IMR-90 (cell line): ENCODE measurements at regions not wholly inside any gene's neighbourhood (a gene's known extent, or its start where the extent isn't known, plus 50 kb on each side); places are given as distances from the start of the nearest gene placed in this dataset.

Experiments
- ATAC-seq: fragments of 200-7000 bp; cut with Tn5 transposase; 2 replicates; pipeline ENCODE4 v1.9.1; 2020; ENCODE audit warnings: low read depth, mild to moderate bottlenecking, moderate library complexity
- BruUV-seq: library from RNA; stranded (reverse); fragments of 400-500 nt; replicated peaks from 2 replicates; lab custom pipeline; 2021; lab: Mats Ljungman, UMichigan
- CTCF ChIA-PET: fragments of 300-600 bp; formaldehyde crosslinking; extraction: SDS; loops from one replicate; lab custom pipeline; 2021; ENCODE audit warnings: antibody characterized with exemption; lab: Yijun Ruan, JAX
- POLR2A ChIA-PET: fragments of 300-600 bp; sonication (Branson Sonifier 250); formaldehyde crosslinking; loops from one replicate; lab custom pipeline; 2022; ENCODE audit warnings: antibody characterized with exemption; ENCODE audit not compliant: unreplicated experiment; lab: Charles Lee
- DNase-seq: peaks from one replicate; pipeline ENCODE4 v3.0.0; 2013
- H2AFZ ChIP-seq: replicated peaks from 2 replicates; pipeline ENCODE3; 2013; ENCODE audit warnings: low read length, mild to moderate bottlenecking; ENCODE audit not compliant: poor library complexity
- H2AK5ac ChIP-seq: 2 replicates; pipeline ENCODE4 v1.6.1; 2013; ENCODE audit warnings: low read depth, low read length, inconsistent platforms
- H2AK9ac ChIP-seq: replicated peaks from 2 replicates; pipeline ENCODE3; 2013; ENCODE audit warnings: mild to moderate bottlenecking, low read depth, low read length, moderate library complexity; ENCODE audit not compliant: poor library complexity
- H2BK120ac ChIP-seq: 2 replicates; pipeline ENCODE4 v1.6.1; 2013; ENCODE audit warnings: low read depth, low read length, inconsistent platforms
- H2BK15ac ChIP-seq: 3 replicates; pipeline ENCODE4 v1.6.1; 2013; ENCODE audit warnings: low read depth, low read length, inconsistent platforms
- H2BK20ac ChIP-seq: 2 replicates; pipeline ENCODE4 v1.6.1; 2013; ENCODE audit warnings: low read depth, mild to moderate bottlenecking, inconsistent platforms, low read length, moderate library complexity
- H2BK5ac ChIP-seq: 2 replicates; pipeline ENCODE4 v1.6.1; 2013; ENCODE audit warnings: mild to moderate bottlenecking, low read depth, low read length, inconsistent platforms; ENCODE audit not compliant: poor library complexity, severe bottlenecking
- H3K14ac ChIP-seq: replicated peaks from 2 replicates; pipeline ENCODE4 v1.6.1; 2013; ENCODE audit warnings: low read depth, low read length, inconsistent platforms
- H3K18ac ChIP-seq: 2 replicates; pipeline ENCODE4 v1.6.1; 2013; ENCODE audit warnings: low read depth, low read length, control low read depth
- H3K23ac ChIP-seq: 2 replicates; pipeline ENCODE4 v1.6.1; 2013; ENCODE audit warnings: low read depth, low read length, inconsistent platforms
- H3K27ac ChIP-seq: 2 replicates; pipeline ENCODE4 v1.5.1; 2013; ENCODE audit warnings: mild to moderate bottlenecking, control low read depth, low read length; ENCODE audit not compliant: insufficient read depth
- H3K27me3 ChIP-seq: 2 replicates; pipeline ENCODE4 v1.6.1; 2013; ENCODE audit warnings: low read length; ENCODE audit not compliant: control insufficient read depth, insufficient read depth
- H3K36me3 ChIP-seq: 2 replicates; pipeline ENCODE4 v1.6.1; 2013; ENCODE audit warnings: low read length, mixed read lengths; ENCODE audit not compliant: control insufficient read depth, insufficient read depth
- H3K4ac ChIP-seq: 2 replicates; pipeline ENCODE4 v1.6.1; 2013; ENCODE audit warnings: low read depth, low read length, inconsistent platforms
- H3K4me1 ChIP-seq: 2 replicates; pipeline ENCODE4 v1.6.1; 2013; ENCODE audit warnings: low read length, mixed read lengths; ENCODE audit not compliant: control insufficient read depth, insufficient read depth
- H3K4me2 ChIP-seq: 2 replicates; pipeline ENCODE4 v1.6.1; 2013; ENCODE audit warnings: low read depth, mild to moderate bottlenecking, control low read depth, low read length, moderate library complexity
- H3K4me3 ChIP-seq: 2 replicates; pipeline ENCODE4 v1.5.1; 2013; ENCODE audit warnings: low read depth, mild to moderate bottlenecking, control low read depth, low read length, moderate library complexity; ENCODE audit not compliant: insufficient read depth
- H3K56ac ChIP-seq: 2 replicates; pipeline ENCODE4 v1.6.1; 2013; ENCODE audit warnings: low read length, inconsistent platforms; ENCODE audit not compliant: insufficient read depth; ENCODE audit errors: extremely low read depth
- H3K79me1 ChIP-seq, 2 experiments: 2 replicates each; pipeline ENCODE4 v1.6.1; 2013; ENCODE audit warnings: low read length in 2 of 2, inconsistent platforms in 1 of 2, low read depth in 1 of 2
- H3K9ac ChIP-seq: 2 replicates; pipeline ENCODE4 v1.6.1; 2013; ENCODE audit warnings: low read depth, low read length, control low read depth
- H3K9me1 ChIP-seq: 2 replicates; pipeline ENCODE4 v1.6.1; 2013; ENCODE audit warnings: low read length, inconsistent platforms; ENCODE audit not compliant: insufficient read depth
- H3K9me3 ChIP-seq: 2 replicates; pipeline ENCODE4 v1.6.1; 2013; ENCODE audit warnings: low read length; ENCODE audit not compliant: control insufficient read depth, insufficient read depth
- H4K20me1 ChIP-seq: 2 replicates; pipeline ENCODE4 v1.6.1; 2013; ENCODE audit warnings: low read length, inconsistent platforms; ENCODE audit not compliant: insufficient read depth
- H4K5ac ChIP-seq: 2 replicates; pipeline ENCODE4 v1.6.1; 2013; ENCODE audit warnings: mild to moderate bottlenecking, low read depth, low read length, control low read depth
- H4K8ac ChIP-seq, 2 experiments: 2 replicates each; pipeline ENCODE4 v1.6.1; 2013; ENCODE audit warnings: low read depth in 2 of 2, low read length in 2 of 2, control low read depth in 1 of 2, inconsistent platforms in 1 of 2
- H4K91ac ChIP-seq: 2 replicates; pipeline ENCODE4 v1.6.1; 2013; ENCODE audit warnings: low read depth, low read length, inconsistent platforms; ENCODE audit not compliant: insufficient read depth
- CHD1 ChIP-seq: IDR thresholded peaks from 2 replicates; pipeline ENCODE4 v1.6.1; 2012; ENCODE audit warnings: low read depth, low read length, improper control_type of control experiment
- WGBS, 2 experiments: methylation state at CpG; one replicate each; pipeline versions ENCODE4 v1.1.5 to v1.1.7; 2013; ENCODE audit warnings: missing lambda C conversion rate in 2 of 2; ENCODE audit not compliant: insufficient read length in 1 of 2; ENCODE audit errors: extremely low coverage in 2 of 2; 5-methylcytosine and 5-hydroxymethylcytosine counted together
- dilution Hi-C: fragments of 300-500 bp; cut with HindIII; formaldehyde crosslinking; loops from one replicate; pipeline ENCODE4 v1.14.3; 2018; ENCODE audit warnings: low sequenced_read_pairs; ENCODE audit not compliant: unreplicated experiment
- in situ Hi-C: fragments of 300-500 bp; cut with MboI; formaldehyde crosslinking; loops from 3 replicates; pipeline ENCODE4 v1.14.3; 2019; ENCODE audit warnings: low sequenced_read_pairs, inconsistent platforms, mixed read lengths
- intact Hi-C: fragments of 100-400 bp; cut with micrococcal nuclease; formaldehyde crosslinking; loops from 2 replicates; pipeline ENCODE4 v1.10.0; 2022
- TF ChIP-seq, protein P1 (sequence below): fragments of 150-350 bp; IDR thresholded peaks from 2 replicates; pipeline ENCODE4 v1.6.1; 2017; ENCODE audit warnings: mild to moderate bottlenecking, antibody characterized with exemption, low read length, low read depth
- TF ChIP-seq, protein P2 (sequence below): fragments of 150-350 bp; IDR thresholded peaks from 2 replicates; pipeline ENCODE4 v1.6.1; 2016; ENCODE audit warnings: low read depth, mild to moderate bottlenecking, low read length, moderate library complexity, borderline replicate concordance

DNA sequence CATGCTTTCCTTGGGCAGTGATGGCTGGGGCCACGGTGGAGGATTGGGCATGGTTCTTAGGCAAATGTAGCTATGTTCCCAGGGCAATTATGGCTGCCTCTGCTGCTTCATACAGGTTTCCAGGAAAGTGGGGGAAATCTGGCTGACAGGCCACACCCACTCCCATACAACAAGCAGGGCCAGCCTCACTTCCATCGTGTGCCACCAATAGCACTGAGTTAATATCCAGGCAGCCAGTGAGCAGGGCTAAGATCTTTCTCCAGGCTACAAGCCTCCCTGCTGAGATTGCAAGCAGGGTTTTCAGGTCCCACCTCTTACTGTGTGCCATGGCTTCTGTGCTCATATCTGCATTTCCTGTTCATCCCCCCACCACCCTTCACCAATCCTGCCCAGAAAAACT, 1291.9 kb downstream of the SI start:
- Histone ChIP-seq H3K4me2 (no peak overlapping the region), H4K8ac (no peak overlapping the region), H3K79me1 (no peaks in the 10 kb centered on the region), H2BK120ac (no peak overlapping the region), H2BK5ac (no peak overlapping the region), H2AK5ac (no peak overlapping the region), H3K36me3 (no peaks in the 10 kb centered on the region), H3K9ac (no peak overlapping the region), H2BK15ac (no peak overlapping the region), H3K27ac (no peak overlapping the region), H3K56ac (no peak overlapping the region), H3K4ac (no peak overlapping the region), H2AFZ (no peak overlapping the region), H3K9me1 (no peaks in the 10 kb centered on the region), H4K20me1 (no peaks in the 10 kb centered on the region), H3K14ac (no peak overlapping the region), H4K5ac (no peak overlapping the region), H3K4me3 (no peak overlapping the region), H3K27me3 (no peaks in the 10 kb centered on the region), H2AK9ac (no peak overlapping the region), H3K18ac (no peak overlapping the region), H4K91ac (no peak overlapping the region), H3K4me1 (no peaks in the 10 kb centered on the region), H2BK20ac (no peak overlapping the region), H3K23ac (no peak overlapping the region), H3K9me3 (peaks cover 27% of the 10 kb centered on the region)
- in situ Hi-C loops (no loop called here), dilution Hi-C loops (no loop called here), intact Hi-C loops (no loop called here)
- no TSS peak for BruUV-seq
- no CpG with 5 or more reads among the region's 2 CpGs for WGBS, 2 experiments
- TF ChIP-seq, protein P1, sequence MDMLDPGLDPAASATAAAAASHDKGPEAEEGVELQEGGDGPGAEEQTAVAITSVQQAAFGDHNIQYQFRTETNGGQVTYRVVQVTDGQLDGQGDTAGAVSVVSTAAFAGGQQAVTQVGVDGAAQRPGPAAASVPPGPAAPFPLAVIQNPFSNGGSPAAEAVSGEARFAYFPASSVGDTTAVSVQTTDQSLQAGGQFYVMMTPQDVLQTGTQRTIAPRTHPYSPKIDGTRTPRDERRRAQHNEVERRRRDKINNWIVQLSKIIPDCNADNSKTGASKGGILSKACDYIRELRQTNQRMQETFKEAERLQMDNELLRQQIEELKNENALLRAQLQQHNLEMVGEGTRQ, result no peak
- TF ChIP-seq, protein P2, sequence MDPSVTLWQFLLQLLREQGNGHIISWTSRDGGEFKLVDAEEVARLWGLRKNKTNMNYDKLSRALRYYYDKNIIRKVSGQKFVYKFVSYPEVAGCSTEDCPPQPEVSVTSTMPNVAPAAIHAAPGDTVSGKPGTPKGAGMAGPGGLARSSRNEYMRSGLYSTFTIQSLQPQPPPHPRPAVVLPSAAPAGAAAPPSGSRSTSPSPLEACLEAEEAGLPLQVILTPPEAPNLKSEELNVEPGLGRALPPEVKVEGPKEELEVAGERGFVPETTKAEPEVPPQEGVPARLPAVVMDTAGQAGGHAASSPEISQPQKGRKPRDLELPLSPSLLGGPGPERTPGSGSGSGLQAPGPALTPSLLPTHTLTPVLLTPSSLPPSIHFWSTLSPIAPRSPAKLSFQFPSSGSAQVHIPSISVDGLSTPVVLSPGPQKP, result no peak
- TF ChIP-seq CHD1, result no peak
- POLR2A ChIA-PET, result no interaction called here
- no peak for ATAC-seq
- CTCF ChIA-PET, result no interaction called here
- DNase-seq, result no peak
